ENCODE measurements at regions not wholly inside any gene's neighbourhood (a gene's known extent, or its start where the extent isn't known, plus 50 kb on each side); places are given as distances from the start of the nearest gene placed in this dataset.
"Not testable (repeated sequence)": the region's sequence is repeated elsewhere in the genome, so short reads cannot be mapped to it uniquely, and the experiment has no call there.

GRCh38 chr22:35138521-35138920, 72.6 kb downstream of the ISX start:
- no peak for DNase-seq

- DNase-seq, result no peak
Observed at GRCh38 chr22:35140879-35141745, 75.2 kb downstream of the ISX start.

- DNase-seq, result no peak
Observed at GRCh38 chr22:35148381-35148780, 82.4 kb downstream of the ISX start.

GRCh38 chr22:35148866-35149548, 83.0 kb downstream of the ISX start:
- DNase-seq, result no peak

- DNase-seq, result peak; percentile 69
Observed at GRCh38 chr22:35150183-35151107, 84.5 kb downstream of the ISX start.

GRCh38 chr22:35152316-35152715, 86.4 kb downstream of the ISX start:
- no peak for DNase-seq

- DNase-seq, result peak; percentile 48
Observed at GRCh38 chr22:35154937-35155387, 89.0 kb downstream of the ISX start.

GRCh38 chr22:35155403-35156025, 89.6 kb downstream of the ISX start:
- DNase-seq, result no peak

- DNase-seq, result no peak
Observed at GRCh38 chr22:35156945-35157344, 91.0 kb downstream of the ISX start.

GRCh38 chr22:35158336-35158735, 92.4 kb downstream of the ISX start:
- DNase-seq, result no peak

- DNase-seq, result no peak
Observed at GRCh38 chr22:35159343-35159742, 93.4 kb downstream of the ISX start.

GRCh38 chr22:35160268-35160667, 94.3 kb downstream of the ISX start:
- DNase-seq, result no peak

- DNase-seq, result not testable (repeated sequence)
Observed at GRCh38 chr22:35165896-35166295, 91.4 kb upstream of the HMGXB4 start.

- DNase-seq, result no peak
Observed at GRCh38 chr22:35170716-35171697, 86.3 kb upstream of the HMGXB4 start.

- DNase-seq, result no peak
Observed at GRCh38 chr22:35172442-35172841, 84.9 kb upstream of the HMGXB4 start.

GRCh38 chr22:35173655-35174054, 83.6 kb upstream of the HMGXB4 start:
- DNase-seq, result no peak

- DNase-seq, result no peak
Observed at GRCh38 chr22:35174401-35175038, 82.8 kb upstream of the HMGXB4 start.

GRCh38 chr22:35175392-35175791, 81.9 kb upstream of the HMGXB4 start:
- no peak for DNase-seq

- no peak for DNase-seq
Observed at GRCh38 chr22:35177811-35178210, 79.5 kb upstream of the HMGXB4 start.

- no peak for DNase-seq
Observed at GRCh38 chr22:35178446-35178845, 78.8 kb upstream of the HMGXB4 start.

- no peak for DNase-seq
Observed at GRCh38 chr22:35183917-35184316, 73.4 kb upstream of the HMGXB4 start.
